MV-4-11 (cell line): ENCODE measurements at regions not wholly inside any gene's neighbourhood (a gene's known extent, or its start where the extent isn't known, plus 50 kb on each side); places are given as distances from the start of the nearest gene placed in this dataset.

Experiments
- DNase-seq: peaks from one replicate; lab custom pipeline; 2025; lab: John Stamatoyannopoulos, UW

GRCh38 chr1:221841983-221842335, 100.1 kb upstream of the DUSP10 start:
- no peak for DNase-seq

- peak; percentile 90 for DNase-seq
Observed at GRCh38 chr1:221841251-221841982, 99.5 kb upstream of the DUSP10 start.

DNA sequence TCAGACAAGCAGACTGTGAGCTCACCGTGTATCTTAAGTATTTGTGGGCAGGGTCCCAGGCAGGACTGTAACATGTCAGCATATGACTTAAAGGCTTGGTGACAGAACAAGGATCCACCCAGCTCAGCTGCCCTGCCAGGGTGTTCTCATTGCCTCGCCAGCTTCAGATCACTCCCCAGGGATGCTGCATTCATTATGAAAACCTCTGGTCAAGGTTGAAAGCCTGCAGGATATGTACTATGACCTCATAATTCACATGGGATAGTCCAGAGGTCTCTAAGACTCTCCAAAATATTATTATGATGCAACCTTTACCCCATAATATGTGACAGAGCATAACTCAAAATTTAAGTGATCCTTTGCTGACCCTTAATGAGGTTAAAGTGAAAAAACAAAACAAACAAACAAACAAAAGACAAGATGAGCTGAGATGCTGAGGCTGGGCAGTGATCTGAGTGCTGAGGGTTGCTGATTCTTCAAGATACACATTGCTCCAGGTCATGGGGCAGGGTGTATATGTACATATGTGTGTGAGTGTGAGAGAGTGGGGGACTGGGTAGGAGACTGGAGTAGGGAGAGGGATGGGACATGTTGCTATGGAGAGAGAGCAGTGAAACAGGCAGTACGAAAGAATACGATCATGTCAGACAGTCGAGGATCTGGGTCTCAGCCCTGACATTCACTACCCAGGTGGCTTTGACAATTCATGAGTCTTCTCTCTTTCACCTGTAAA, 98.8 kb upstream of the DUSP10 start:
- DNase-seq: no peak

DNA sequence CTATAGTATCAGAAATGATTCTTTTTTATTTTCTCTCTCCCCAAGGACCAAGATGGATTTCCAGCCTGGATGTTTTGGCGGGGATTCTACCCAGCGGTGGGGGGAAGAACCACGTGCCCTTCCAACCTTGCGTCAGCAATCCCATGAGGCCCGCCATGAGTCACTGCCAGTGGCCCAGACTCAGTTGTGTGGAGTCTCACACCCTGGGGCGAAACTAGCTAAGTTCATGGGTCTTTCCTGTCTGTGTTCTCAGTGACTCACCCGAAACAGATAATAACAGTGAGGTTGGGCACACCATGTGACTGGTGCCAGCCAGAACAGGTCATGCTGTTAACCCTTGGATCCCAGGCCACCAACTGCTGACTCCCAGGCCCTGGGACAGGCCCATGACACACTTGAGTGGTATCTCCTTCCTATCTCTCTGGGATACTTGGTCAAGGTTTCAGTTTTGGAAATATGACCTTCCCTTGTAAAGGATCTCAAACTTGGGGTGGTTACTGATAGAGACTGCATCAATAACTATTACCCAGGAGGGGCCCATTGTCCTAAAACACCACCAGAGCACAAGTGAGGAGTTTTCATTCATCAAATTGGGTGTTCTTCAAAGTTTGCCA, 98.0 kb upstream of the DUSP10 start:
- DNase-seq: peak; percentile 80

- no peak for DNase-seq
Observed at GRCh38 chr1:221839321-221839720, 97.4 kb upstream of the DUSP10 start.

DNA sequence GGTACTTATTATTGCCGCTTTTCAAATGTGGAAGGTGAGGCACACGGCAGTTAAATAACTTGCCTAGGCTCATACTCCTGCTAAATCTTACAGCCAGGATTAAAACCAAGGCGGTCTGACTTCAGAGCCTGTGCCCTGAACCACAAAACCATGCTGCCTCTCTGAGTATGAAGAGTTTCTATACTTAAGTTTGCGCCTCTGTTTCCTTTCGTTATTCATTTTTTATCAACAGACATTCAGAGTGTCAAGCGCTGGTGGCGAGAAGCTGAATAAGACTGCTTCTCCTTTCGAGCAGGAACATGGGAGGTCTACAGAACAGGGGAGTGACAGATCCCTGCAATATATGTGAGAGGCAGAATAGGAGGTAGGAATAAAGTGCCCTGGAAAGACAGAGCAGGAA, 96.0 kb upstream of the DUSP10 start:
- DNase-seq: peak; percentile 77

GRCh38 chr1:221834698-221835513, 93.0 kb upstream of the DUSP10 start:
- no peak for DNase-seq

DNA sequence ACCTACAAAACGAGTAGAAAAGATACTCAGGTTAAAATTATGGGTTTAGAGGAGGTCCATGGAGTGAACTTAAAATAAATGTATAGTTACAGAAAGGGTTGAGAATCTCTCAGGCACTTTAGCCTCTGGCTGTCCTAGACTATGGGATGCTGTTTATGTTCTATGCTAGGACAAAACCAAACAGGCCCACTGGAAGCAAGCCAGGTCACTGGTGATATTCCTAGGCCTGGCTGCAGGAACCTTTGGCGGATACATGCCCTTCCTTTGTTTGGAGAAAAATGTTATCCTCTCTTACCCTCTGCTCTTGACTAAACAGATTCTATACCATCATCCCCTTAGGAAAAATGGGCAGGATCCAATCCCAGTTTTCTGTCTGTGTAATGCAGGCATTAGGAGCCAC, 90.7 kb upstream of the DUSP10 start:
- DNase-seq: no peak

DNA sequence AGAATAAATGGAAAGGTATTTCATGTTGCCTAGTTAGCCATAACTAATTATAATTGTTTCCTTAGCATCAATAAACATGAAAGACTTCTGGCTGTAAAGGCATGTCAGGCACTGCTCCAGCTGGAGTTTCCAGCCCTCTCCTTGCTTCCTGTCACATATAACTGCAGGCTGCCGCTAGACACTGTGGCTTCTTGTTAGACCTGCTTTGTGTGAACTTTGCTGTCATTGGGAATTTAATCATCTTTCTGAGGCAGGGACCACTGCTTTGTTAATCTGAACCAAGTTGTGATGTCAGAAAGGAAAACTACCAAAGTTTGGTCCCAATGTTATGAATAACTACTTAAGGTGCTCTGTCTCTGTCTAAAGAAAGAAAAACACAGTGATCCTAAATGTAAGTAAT, 90.3 kb upstream of the DUSP10 start:
- no peak for DNase-seq

- peak; percentile 57 for DNase-seq
Observed at GRCh38 chr1:221829327-221830015, 87.6 kb upstream of the DUSP10 start.

DNA sequence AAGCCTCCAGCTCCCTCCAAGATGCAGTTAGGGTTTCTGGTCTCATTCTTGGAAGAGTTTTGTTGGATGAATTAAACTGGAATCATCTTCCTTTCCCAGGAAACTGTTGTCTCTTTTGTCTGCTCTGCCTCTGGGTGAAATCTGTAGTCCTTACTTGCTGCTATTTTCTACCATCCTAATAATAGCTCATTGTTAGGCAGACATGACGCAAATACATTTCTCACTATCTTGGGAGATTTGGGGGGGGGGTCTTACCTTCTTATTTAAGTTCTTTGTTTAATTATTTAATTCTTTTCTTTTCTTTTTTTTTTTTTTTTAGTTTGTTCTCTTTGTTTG, 85.4 kb upstream of the DUSP10 start:
- no peak for DNase-seq

GRCh38 chr1:221824909-221825308, 83.0 kb upstream of the DUSP10 start:
- DNase-seq: no peak

- DNase-seq: no peak
Observed at GRCh38 chr1:221824025-221824424, 82.1 kb upstream of the DUSP10 start.

- DNase-seq: no peak
Observed at GRCh38 chr1:221823561-221823960, 81.7 kb upstream of the DUSP10 start.

GRCh38 chr1:221823149-221823548, 81.3 kb upstream of the DUSP10 start:
- no peak for DNase-seq

GRCh38 chr1:221822591-221822990, 80.7 kb upstream of the DUSP10 start:
- no peak for DNase-seq

DNA sequence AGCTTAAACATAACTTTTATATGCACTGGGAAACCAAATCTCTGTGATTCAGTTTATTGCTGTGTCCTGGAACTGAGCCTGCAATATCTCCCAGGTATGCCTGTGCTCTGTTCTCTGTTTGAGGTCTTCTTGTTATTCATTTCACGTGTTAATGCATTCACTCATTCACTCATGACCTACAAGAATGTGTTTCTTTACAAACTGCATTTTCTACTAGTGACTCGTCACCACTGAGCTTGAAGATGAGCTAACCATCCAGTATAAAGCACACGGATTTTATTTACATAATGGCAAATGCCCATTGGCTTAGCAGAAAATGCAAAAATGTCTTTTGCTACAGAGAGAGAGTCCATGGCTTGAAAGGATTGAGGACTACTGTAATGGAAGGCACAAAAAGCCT, 75.0 kb upstream of the DUSP10 start:
- DNase-seq: no peak

GRCh38 chr1:221815660-221816059, 73.8 kb upstream of the DUSP10 start:
- peak; percentile 46 for DNase-seq

DNA sequence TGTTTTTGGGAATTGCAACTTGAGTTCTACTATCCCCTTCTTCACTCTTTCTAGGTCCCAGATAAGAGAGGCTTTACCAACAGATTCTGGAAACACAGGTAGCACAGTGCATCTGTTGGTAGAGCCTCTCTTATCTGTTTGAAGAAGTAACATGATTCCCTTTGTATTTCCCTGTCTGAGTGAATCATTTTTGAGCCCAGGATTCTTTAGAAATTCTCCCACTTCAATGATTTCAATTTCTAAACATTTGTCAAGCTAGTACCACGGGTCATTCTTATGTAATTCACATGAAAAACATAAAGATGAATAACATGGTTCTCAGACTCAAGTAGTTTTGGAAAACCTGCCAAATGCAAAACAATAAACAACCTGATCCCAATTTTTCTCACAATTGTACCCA, 72.0 kb upstream of the DUSP10 start:
- no peak for DNase-seq

GRCh38 chr1:221812905-221813597, 71.2 kb upstream of the DUSP10 start:
- no peak for DNase-seq

DNA sequence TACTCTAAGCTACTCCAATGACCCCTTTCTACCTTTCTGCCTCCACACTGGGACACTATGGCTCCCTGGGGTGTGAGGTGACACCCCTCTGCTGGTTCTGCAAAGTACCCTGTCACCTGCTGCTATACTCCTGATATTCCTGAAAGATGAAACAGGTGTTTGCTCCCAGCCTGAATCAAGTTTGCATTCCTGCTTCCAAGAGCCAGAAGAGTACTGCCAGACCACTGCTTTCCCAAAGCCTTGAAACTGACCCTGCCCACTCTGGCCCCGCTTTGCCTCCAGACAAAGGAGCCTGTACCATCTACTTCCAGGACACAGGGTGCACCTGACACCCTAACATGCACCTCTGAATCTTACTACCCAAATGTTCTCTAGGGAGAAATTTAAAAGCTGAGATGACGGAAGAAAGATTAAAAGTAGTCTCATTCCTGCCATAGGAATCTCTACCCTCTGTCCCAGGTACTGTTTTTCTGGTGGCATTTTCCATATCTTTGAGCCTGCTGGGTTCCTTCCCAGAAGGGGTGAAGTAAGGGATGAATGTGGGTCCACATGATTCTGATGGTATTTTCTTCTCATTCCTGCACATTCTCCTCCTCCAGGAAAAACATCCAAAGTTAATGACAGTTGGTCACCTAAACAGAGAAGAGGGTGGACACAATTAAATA, 70.3 kb upstream of the DUSP10 start:
- DNase-seq: no peak
